Gastrocnemius medialis (tissue), 4 donors: ENCODE measurements at regions not wholly inside any gene's neighbourhood (a gene's known extent, or its start where the extent isn't known, plus 50 kb on each side); places are given as distances from the start of the nearest gene placed in this dataset.
"Not testable (repeated sequence)": the region's sequence is repeated elsewhere in the genome, so short reads cannot be mapped to it uniquely, and the experiment has no call there.

Experiments used
- ATAC-seq, 2 donors: fragments of 150-250 bp; one replicate each; pipeline ENCODE4 v1.9.1; 2016
- DNase-seq, 2 donors: peaks; one replicate each; pipeline ENCODE4 v3.0.0-alpha.2; 2019
- H3K27ac ChIP-seq, 4 donors: fragments of 200-600 bp; sonication (generic); 1 replicate in 1 of 4; 2 replicates in 3 of 4; pipeline ENCODE4 v1.5.1; 2016 to 2018; ENCODE audit warnings: mild to moderate bottlenecking in 2 of 4, moderate library complexity in 1 of 4
- H3K27me3 ChIP-seq, 3 donors: fragments of 200-600 bp; sonication (generic) in 2 of 3; 1 replicate in 1 of 3; 2 replicates in 2 of 3; pipeline versions ENCODE4 v1.5.1 to v1.6.0; 2016 to 2019; ENCODE audit warnings: mild to moderate bottlenecking in 1 of 3, moderate library complexity in 1 of 3
- H3K36me3 ChIP-seq, 2 donors: fragments of 200-600 bp; sonication (generic) in 1 of 2; one replicate each; pipeline ENCODE4 v1.5.1; 2017 to 2018
- H3K4me1 ChIP-seq, 2 donors: fragments of 200-600 bp; sonication (generic) in 1 of 2; one replicate each; pipeline ENCODE4 v1.5.1; 2016 to 2017; ENCODE audit warnings: mild to moderate bottlenecking in 2 of 2
- H3K4me3 ChIP-seq, 4 donors: fragments of 200-600 bp; sonication (generic) in 3 of 4; 1 replicate in 1 of 4; 2 replicates in 3 of 4; pipeline ENCODE4 v1.5.1; 2016 to 2019; ENCODE audit warnings: mild to moderate bottlenecking in 2 of 4
- H3K9me3 ChIP-seq, 3 donors: fragments of 200-600 bp; sonication (generic) in 2 of 3; 1 replicate in 1 of 3; 2 replicates in 2 of 3; pipeline ENCODE4 v1.5.1; 2016 to 2019
- CTCF ChIP-seq, 5 experiments: fragments of 450-650 bp in 3 of 5; fragments of 200-600 bp in 2 of 5; sonication (generic) in 2 of 5; IDR thresholded peaks in 4 of 5; conservative IDR thresholded peaks in 1 of 5; 1 replicate in 4 of 5; 2 replicates in 1 of 5; pipeline ENCODE4 v1.5.1; 2016 to 2019; ENCODE audit warnings: antibody characterized with exemption in 5 of 5, mild to moderate bottlenecking in 3 of 5, moderate library complexity in 3 of 5
- POLR2A ChIP-seq, 2 donors: fragments of 450-650 bp; IDR thresholded peaks; one replicate each; pipeline ENCODE4 v1.6.1; 2017; ENCODE audit warnings: antibody characterized with exemption in 2 of 2, mild to moderate bottlenecking in 2 of 2, moderate library complexity in 2 of 2
- in situ Hi-C, 4 donors: fragments of 200-750 bp; cut with MboI; loops; one replicate each; pipeline versions ENCODE4 v1.15.0 to v1.8.0; 2017; ENCODE audit warnings: low sequenced_read_pairs in 4 of 4
- intact Hi-C: fragments of 100-400 bp; cut with DNase I; formaldehyde crosslinking; loops from one replicate; pipeline ENCODE4 v1.15.1; 2023; ENCODE audit warnings: low total_unique reads

DNA sequence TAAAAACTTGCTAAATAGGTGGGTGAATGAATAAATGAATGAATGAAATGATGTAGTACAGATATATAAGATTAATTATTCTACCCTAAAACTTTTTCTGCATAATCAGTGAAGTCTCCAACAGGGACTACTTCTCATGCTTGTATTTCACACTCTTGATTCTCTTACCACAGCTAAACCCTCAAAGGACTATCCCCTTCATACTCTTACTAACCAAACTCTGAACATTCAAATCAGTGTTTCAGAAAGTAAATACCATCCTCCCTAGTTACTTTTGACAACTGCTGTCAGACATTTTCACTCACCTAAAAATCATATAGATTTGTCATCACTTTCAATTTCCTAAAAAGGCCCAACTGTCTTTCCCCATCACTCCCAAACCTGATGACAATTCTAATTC is 234.3 kb upstream of the HHIP start:
- no peaks in the 10 kb centered on the region for H3K4me1 ChIP-seq
- no peak for TF ChIP-seq CTCF (IDR thresholded peaks at IDR 0.05 in 4 of 5, conservative IDR thresholded peaks at IDR 0.05 in 1 of 5)
- no peak for TF ChIP-seq POLR2A (IDR thresholded peaks at IDR 0.05)
- no peaks in the 10 kb centered on the region for H3K36me3 ChIP-seq
- H3K27me3 ChIP-seq = no peaks in the 10 kb centered on the region
- no peak overlapping the region for H3K27ac ChIP-seq
- DNase-seq (no peak), ATAC-seq (no peak)
- H3K9me3 ChIP-seq = no peaks in the 10 kb centered on the region
- intact Hi-C loops = no loop called here
- H3K4me3 ChIP-seq = no peak overlapping the region
- in situ Hi-C loops = no loop called here

- no peak overlapping the region for H3K4me3 ChIP-seq
- no peak for ATAC-seq
- no peaks in the 10 kb centered on the region for H3K9me3 ChIP-seq
- H3K27me3 ChIP-seq = no peaks in the 10 kb centered on the region
- TF ChIP-seq CTCF (IDR thresholded peaks at IDR 0.05 in 4 of 5, conservative IDR thresholded peaks at IDR 0.05 in 1 of 5) = no peak
- no peak for TF ChIP-seq POLR2A (IDR thresholded peaks at IDR 0.05)
- intact Hi-C loops (no loop called here), in situ Hi-C loops (no loop called here)
- no peaks in the 10 kb centered on the region for H3K4me1 ChIP-seq
- H3K36me3 ChIP-seq = no peaks in the 10 kb centered on the region
- no peak overlapping the region for H3K27ac ChIP-seq
- DNase-seq = no peak
Observed at GRCh38 chr4:144421056-144421455, 224.9 kb upstream of the HHIP start.

DNA sequence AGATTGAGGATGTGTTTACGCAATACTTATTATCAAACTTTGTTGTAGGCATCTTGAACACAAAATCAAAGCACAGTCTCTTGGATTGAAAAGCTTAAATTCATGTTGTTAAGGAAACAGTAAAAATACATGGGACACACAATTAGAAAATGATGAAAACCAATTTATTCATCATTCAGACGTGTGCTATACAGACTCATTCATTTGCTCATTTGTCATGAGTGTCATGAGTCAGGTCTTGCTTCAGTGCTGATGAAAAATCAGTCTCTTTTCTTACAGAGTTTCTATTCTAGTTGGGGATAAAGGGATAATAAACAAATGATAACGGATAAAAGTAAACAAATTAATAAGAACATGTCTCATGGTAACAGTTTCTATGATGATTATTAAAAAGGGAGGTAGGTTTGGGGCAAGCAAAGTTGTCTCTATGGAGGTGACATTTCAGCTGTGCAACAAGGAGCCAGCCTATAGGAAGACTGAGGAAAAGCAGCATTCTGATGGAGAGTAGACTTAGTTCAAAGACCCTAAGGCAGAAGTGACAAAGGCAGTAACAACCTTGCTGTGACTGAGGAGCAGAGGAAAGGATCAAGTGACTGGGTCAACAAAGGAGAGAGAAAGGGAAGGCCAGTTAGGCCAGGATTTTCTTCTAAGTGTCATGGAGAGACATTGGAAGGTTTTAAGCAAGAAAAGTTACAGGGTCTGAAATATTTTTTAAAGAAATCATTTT is 224.0 kb upstream of the HHIP start:
- Histone ChIP-seq H3K4me1 (no peaks in the 10 kb centered on the region), H3K9me3 (no peaks in the 10 kb centered on the region), H3K27me3 (no peaks in the 10 kb centered on the region), H3K27ac (no peak overlapping the region), H3K4me3 (no peak overlapping the region), H3K36me3 (no peaks in the 10 kb centered on the region)
- no peak for DNase-seq
- ATAC-seq = no peak
- TF ChIP-seq CTCF (IDR thresholded peaks at IDR 0.05 in 4 of 5, conservative IDR thresholded peaks at IDR 0.05 in 1 of 5) (no peak), POLR2A (IDR thresholded peaks at IDR 0.05) (no peak)
- intact Hi-C loops = no loop called here
- in situ Hi-C loops = no loop called here

DNA sequence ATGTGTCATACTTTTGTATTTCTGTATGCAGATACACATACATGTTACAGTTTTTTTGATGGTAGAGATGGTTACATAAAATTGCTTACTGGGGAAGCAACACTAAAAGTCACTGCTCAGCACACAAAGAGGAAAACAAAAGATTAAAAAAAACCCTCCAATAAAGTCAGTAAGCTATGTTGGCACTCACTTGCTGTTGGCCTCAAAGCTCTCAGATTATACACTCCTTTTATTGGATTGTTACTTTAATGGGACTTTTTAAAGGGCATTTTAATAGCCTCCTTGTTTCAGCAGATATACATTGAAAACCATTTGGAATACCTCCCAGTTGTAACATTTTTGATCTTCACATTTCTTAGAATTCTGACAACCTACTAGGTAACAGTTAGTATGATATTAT is 222.0 kb upstream of the HHIP start:
- Histone ChIP-seq H3K36me3 (no peaks in the 10 kb centered on the region), H3K4me1 (no peaks in the 10 kb centered on the region), H3K27me3 (no peaks in the 10 kb centered on the region), H3K4me3 (no peak overlapping the region), H3K9me3 (no peaks in the 10 kb centered on the region), H3K27ac (no peak overlapping the region)
- ATAC-seq = no peak
- in situ Hi-C loops (no loop called here), intact Hi-C loops (no loop called here)
- no peak for DNase-seq
- no peak for TF ChIP-seq POLR2A (IDR thresholded peaks at IDR 0.05)

- H3K4me3 ChIP-seq, H3K9me3 ChIP-seq, H3K36me3 ChIP-seq, in situ Hi-C loops, H3K27ac ChIP-seq, ATAC-seq, H3K27me3 ChIP-seq, intact Hi-C loops, DNase-seq, H3K4me1 ChIP-seq: not testable (repeated sequence)
Observed at GRCh38 chr4:144426023-144426422, 219.9 kb upstream of the HHIP start.

- in situ Hi-C loops = no loop called here
Observed at GRCh38 chr4:144442713-144443112, 203.2 kb upstream of the HHIP start.

More at GRCh38 chr4:144442713-144443112, 203.2 kb upstream of the HHIP start:
- H3K36me3 ChIP-seq = no peaks in the 10 kb centered on the region
- ATAC-seq = no peak
- no peak overlapping the region for H3K27ac ChIP-seq
- TF ChIP-seq POLR2A (IDR thresholded peaks at IDR 0.05) (no peak), CTCF (IDR thresholded peaks at IDR 0.05 in 4 of 5, conservative IDR thresholded peaks at IDR 0.05 in 1 of 5) (no peak)
- H3K27me3 ChIP-seq = no peaks in the 10 kb centered on the region
- DNase-seq = no peak
- intact Hi-C loops = no loop called here
- no peaks in the 10 kb centered on the region for H3K9me3 ChIP-seq
- H3K4me1 ChIP-seq = no peaks in the 10 kb centered on the region
- no peak overlapping the region for H3K4me3 ChIP-seq
